ENCODE measurements at regions not wholly inside any gene's neighbourhood (a gene's known extent, or its start where the extent isn't known, plus 50 kb on each side); places are given as distances from the start of the nearest gene placed in this dataset.

GRCh38 chr4:17327591-17327990, 184.3 kb downstream of the QDPR start:
- peak in 1 of 8 donors; percentile 13 for ATAC-seq
- no peak for TF ChIP-seq CTCF (IDR thresholded peaks at IDR 0.05)
- no peak overlapping the region for H3K27ac ChIP-seq
- peaks cover 0 to 18% (median 10%) of the 10 kb centered on the region in 9 donors for H3K4me1 ChIP-seq
- 80 to 86% methylated on average over 6 of the region's 6 CpGs for WGBS, 2 donors
- no peaks in the 10 kb centered on the region for H3K9me3 ChIP-seq
- intact Hi-C loops (cut with DNase I): loop anchor here (2.0 to 10.0 kb wide), 9 partner anchors 153 to 1033 kb away; no protein-coding TSS in a partner anchor
- H3K27me3 ChIP-seq: no peaks in the 10 kb centered on the region
- no peak for DNase-seq
- no peaks in the 10 kb centered on the region for H3K36me3 ChIP-seq
- H3K4me3 ChIP-seq: no peak overlapping the region

- intact Hi-C loops (cut with DNase I): loop anchor here (2.0 to 10.0 kb wide), 9 partner anchors 152 to 1032 kb away; no protein-coding TSS in a partner anchor
- Histone ChIP-seq H3K27me3 (no peaks in the 10 kb centered on the region), H3K36me3 (no peaks in the 10 kb centered on the region), H3K9me3 (no peaks in the 10 kb centered on the region), H3K27ac (no peak overlapping the region), H3K4me1 (peaks cover 0 to 18% (median 10%) of the 10 kb centered on the region in 9 donors), H3K4me3 (no peak overlapping the region)
- no peak for TF ChIP-seq CTCF (IDR thresholded peaks at IDR 0.05)
- WGBS, 2 donors: 79 to 83% methylated on average over 2 of the region's 2 CpGs
- ATAC-seq (no peak), DNase-seq (no peak)
Observed at GRCh38 chr4:17326756-17327155, 185.1 kb downstream of the QDPR start.

DNA sequence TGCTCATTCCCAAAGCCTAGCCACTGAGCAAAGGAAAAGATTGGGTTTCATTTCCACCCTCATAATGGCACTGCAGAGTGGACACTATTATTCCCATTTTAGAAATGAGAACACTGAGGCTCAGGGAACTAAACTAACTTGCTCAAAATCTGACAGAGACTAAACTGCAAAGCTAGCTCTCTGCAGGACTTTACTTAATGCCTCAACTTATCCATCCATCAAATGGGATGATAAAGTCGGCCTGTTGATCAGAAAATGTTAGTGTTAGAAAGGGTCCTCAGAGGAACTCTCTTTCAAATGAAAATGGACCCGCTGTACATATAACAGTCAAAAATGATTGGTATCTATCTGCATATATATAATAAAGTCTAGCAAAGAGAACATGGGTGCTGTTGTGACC, 186.8 kb downstream of the QDPR start:
- intact Hi-C loops (cut with DNase I): loop anchor here (2.0 to 10.0 kb wide), 12 partner anchors 150 to 1034 kb away; no protein-coding TSS in a partner anchor
- ATAC-seq: no peak

DNA sequence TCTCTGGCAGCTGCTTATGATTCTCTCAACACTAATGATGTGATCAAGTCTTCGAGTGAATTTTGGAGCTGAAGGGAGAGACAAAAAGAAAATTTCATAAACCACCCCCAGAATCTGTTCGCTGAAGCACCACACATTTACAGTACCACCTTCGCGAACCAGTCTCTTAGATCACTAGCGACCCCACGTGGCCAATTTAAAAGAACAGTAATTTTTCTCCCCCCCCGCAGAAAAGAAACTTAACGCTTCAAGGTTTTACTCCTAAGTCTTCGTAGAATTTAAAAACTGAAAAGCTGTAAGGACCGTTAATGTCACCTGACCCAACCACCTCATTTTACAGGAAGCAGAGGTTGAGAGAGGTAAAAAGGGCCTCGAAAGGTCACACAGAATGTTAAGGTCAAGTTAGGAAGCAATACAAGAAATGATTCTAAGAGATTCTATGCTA, 187.5 kb downstream of the QDPR start:
- peak in 1 of 2 donors; percentile 69 for DNase-seq
- intact Hi-C loops (cut with DNase I): loop anchor here (1.0 to 10.0 kb wide), 19 partner anchors 150 to 1034 kb away; no protein-coding TSS in a partner anchor
- peak; percentile 52 to 89 (median 72) for TF ChIP-seq CTCF (IDR thresholded peaks at IDR 0.05)
- H3K27me3 ChIP-seq: no peaks in the 10 kb centered on the region
- WGBS, 2 donors: 11 to 12% methylated on average over 11 of the region's 11 CpGs
- no peak overlapping the region for H3K27ac ChIP-seq
- peak overlapping the region in 2 of 10 donors; percentile 11 to 16 for H3K4me3 ChIP-seq
- H3K4me1 ChIP-seq: peaks cover 0 to 18% (median 10%) of the 10 kb centered on the region in 9 donors
- ATAC-seq: peak; percentile 34 to 87 (median 72)
- no peaks in the 10 kb centered on the region for H3K36me3 ChIP-seq
- peaks cover 0 to 4% (median 0%) of the 10 kb centered on the region in 11 donors for H3K9me3 ChIP-seq

More for the DNA sequence above, 186.8 kb downstream of the QDPR start:
- peaks cover 0 to 2% (median 0%) of the 10 kb centered on the region in 11 donors for H3K9me3 ChIP-seq
- H3K4me1 ChIP-seq: peaks cover 0 to 18% (median 10%) of the 10 kb centered on the region in 9 donors
- 97 to 98% methylated on average over 2 of the region's 2 CpGs for WGBS, 2 donors
- DNase-seq: no peak
- H3K27me3 ChIP-seq: no peaks in the 10 kb centered on the region
- H3K4me3 ChIP-seq: no peak overlapping the region
- no peak for TF ChIP-seq CTCF (IDR thresholded peaks at IDR 0.05)
- H3K27ac ChIP-seq: no peak overlapping the region
- no peaks in the 10 kb centered on the region for H3K36me3 ChIP-seq

Data from heart right ventricle (tissue), 16 donors.